HAP-1 (cell line): ENCODE measurements at regions not wholly inside any gene's neighbourhood (a gene's known extent, or its start where the extent isn't known, plus 50 kb on each side); places are given as distances from the start of the nearest gene placed in this dataset.
A peak's percentile ranks its signal among the peaks of the same experiment; 100 is the strongest.
"Not testable (repeated sequence)": the region's sequence is repeated elsewhere in the genome, so short reads cannot be mapped to it uniquely, and the experiment has no call there.

ENCODE experiments used
- DNase-seq, 2 experiments: peaks; one replicate each; pipeline ENCODE4 v3.0.0-alpha.2; 2016 to 2020; ENCODE audit warnings: low spot score in 2 of 2
- H3K27me3 ChIP-seq: fragments of 250-450 bp; sonication (Bioruptor Pico); 2 replicates; pipeline ENCODE4 v1.5.1; 2020; ENCODE audit warnings: low read depth, mild to moderate bottlenecking, moderate library complexity
- H3K36me3 ChIP-seq: fragments of 250-450 bp; sonication (Bioruptor Pico); replicated peaks from 2 replicates; pipeline ENCODE4 v1.5.1; 2020; ENCODE audit warnings: mild to moderate bottlenecking
- H3K4me1 ChIP-seq: fragments of 250-450 bp; sonication (Bioruptor Pico); 2 replicates; pipeline ENCODE4 v1.5.1; 2020; ENCODE audit warnings: mild to moderate bottlenecking
- H3K4me3 ChIP-seq: fragments of 250-450 bp; sonication (Bioruptor Pico); 2 replicates; pipeline ENCODE4 v1.5.1; 2020; ENCODE audit warnings: mild to moderate bottlenecking, moderate library complexity
- H3K9me3 ChIP-seq: fragments of 250-450 bp; sonication (Bioruptor Pico); 2 replicates; pipeline ENCODE4 v1.5.1; 2020; ENCODE audit warnings: mild to moderate bottlenecking, moderate library complexity
- in situ Hi-C: fragments of 300-500 bp; cut with MboI; formaldehyde crosslinking; loops from 3 replicates; pipeline ENCODE4 v1.14.3; 2020; ENCODE audit warnings: low sequenced_read_pairs, inconsistent platforms, mixed read lengths

GRCh38 chr2:126952216-126952615, 53.5 kb downstream of the TEX51 start:
- no peaks in the 10 kb centered on the region for H3K36me3 ChIP-seq
- H3K4me1 ChIP-seq: no peaks in the 10 kb centered on the region
- DNase-seq: no peak
- in situ Hi-C loops: no loop called here
- H3K27me3 ChIP-seq: no peaks in the 10 kb centered on the region
- no peak overlapping the region for H3K4me3 ChIP-seq
- no peaks in the 10 kb centered on the region for H3K9me3 ChIP-seq

- H3K4me3 ChIP-seq: no peak overlapping the region
- H3K27me3 ChIP-seq: no peaks in the 10 kb centered on the region
- H3K4me1 ChIP-seq: no peaks in the 10 kb centered on the region
- DNase-seq: peak in 1 of 2 experiments; percentile 3
- H3K36me3 ChIP-seq: no peaks in the 10 kb centered on the region
- in situ Hi-C loops: no loop called here
- no peaks in the 10 kb centered on the region; the same call in 1 of the 2 replicates for H3K9me3 ChIP-seq
Observed at GRCh38 chr2:126953483-126953882, 54.8 kb downstream of the TEX51 start.

- H3K27me3 ChIP-seq: no peaks in the 10 kb centered on the region
- in situ Hi-C loops: no loop called here
- DNase-seq: no peak
- H3K4me3 ChIP-seq: no peak overlapping the region
- H3K36me3 ChIP-seq: no peaks in the 10 kb centered on the region
- H3K4me1 ChIP-seq: no peaks in the 10 kb centered on the region
- H3K9me3 ChIP-seq: no peaks in the 10 kb centered on the region; the same call in 1 of the 2 replicates
Observed at GRCh38 chr2:126954831-126955230, 56.1 kb downstream of the TEX51 start.

DNA sequence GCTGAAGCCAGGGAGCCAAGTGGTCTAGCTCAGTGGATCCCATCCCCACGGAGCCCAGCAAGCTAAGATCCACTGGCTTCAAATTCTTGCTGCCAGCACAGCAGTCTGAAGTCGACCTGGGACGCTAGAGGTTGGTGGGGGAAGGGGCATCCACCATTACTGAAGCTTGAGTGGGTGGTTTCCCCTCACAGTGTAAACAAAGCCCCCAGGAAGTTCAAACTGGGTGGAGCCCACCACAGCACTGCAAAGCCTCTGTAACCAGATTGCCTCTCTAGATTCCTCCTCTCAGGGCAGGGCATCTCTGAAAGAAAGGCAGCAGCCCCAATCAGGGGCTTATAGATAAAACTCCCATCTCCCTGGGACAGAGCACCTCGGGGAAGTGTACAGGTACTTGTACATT, 58.1 kb downstream of the TEX51 start:
- H3K36me3 ChIP-seq, in situ Hi-C loops, H3K27me3 ChIP-seq: not testable (repeated sequence)

DNA sequence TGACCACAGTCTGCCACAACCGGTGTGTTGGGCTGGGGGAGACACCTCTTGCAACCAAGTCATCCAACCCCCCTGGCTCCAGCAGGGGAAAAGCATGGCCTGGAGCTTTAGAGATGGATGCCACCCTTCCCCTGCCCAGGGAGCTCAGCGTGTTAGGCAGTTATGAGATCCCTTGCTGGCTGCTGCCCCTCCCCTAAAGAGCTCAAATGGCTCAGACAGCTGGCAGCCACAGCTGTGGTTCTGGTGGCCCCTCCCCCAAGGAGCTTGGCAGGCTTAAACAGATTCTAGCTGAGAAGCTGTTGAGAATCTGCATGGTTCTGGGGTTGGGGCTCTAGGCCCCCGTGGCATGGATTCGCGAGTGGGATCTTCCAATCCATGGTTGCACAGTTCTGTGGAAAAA, 64.7 kb downstream of the TEX51 start:
- H3K27me3 ChIP-seq: no peaks in the 10 kb centered on the region
- in situ Hi-C loops: no loop called here
- H3K4me3 ChIP-seq: no peak overlapping the region
- no peak for DNase-seq
- no peaks in the 10 kb centered on the region for H3K36me3 ChIP-seq
- H3K4me1 ChIP-seq: no peaks in the 10 kb centered on the region
- H3K9me3 ChIP-seq: no peaks in the 10 kb centered on the region

More for the DNA sequence above, 58.1 kb downstream of the TEX51 start:
- not testable (repeated sequence) for H3K9me3 ChIP-seq, H3K4me3 ChIP-seq, H3K4me1 ChIP-seq, DNase-seq

- no peak overlapping the region for H3K4me3 ChIP-seq
- H3K36me3 ChIP-seq: no peaks in the 10 kb centered on the region
- no peaks in the 10 kb centered on the region for H3K4me1 ChIP-seq
- in situ Hi-C loops: no loop called here
- peaks cover 4% of the 10 kb centered on the region for H3K27me3 ChIP-seq
- no peak for DNase-seq
- no peaks in the 10 kb centered on the region for H3K9me3 ChIP-seq
Observed at GRCh38 chr2:126966601-126967000, 67.9 kb downstream of the TEX51 start.

DNA sequence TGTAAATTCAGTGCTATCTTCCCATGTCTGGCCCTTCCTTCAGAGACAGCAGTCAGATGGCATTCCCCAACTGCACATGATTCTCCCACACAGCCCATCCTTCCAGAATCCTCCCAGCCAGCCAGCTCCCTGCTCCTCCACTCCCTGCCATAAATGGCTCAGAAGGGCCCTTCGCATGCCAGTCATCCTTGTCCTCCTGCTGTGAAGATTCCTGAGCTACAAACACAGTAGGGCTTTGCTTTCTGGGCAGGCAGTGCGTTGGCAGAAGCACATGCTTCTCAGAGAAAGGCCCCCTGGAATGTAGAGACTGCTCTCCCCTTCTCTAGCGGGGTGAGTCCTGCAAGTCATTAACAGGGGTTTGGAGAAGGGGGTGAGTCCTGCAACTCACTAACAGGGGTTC, 71.9 kb downstream of the TEX51 start:
- Histone ChIP-seq H3K9me3 (no peaks in the 10 kb centered on the region), H3K36me3 (no peaks in the 10 kb centered on the region), H3K4me3 (no peak overlapping the region), H3K4me1 (peaks cover 7% of the 10 kb centered on the region; the same call in 1 of the 2 replicates), H3K27me3 (peaks cover 7% of the 10 kb centered on the region)
- in situ Hi-C loops: no loop called here
- DNase-seq: no peak

- Histone ChIP-seq H3K36me3 (no peaks in the 10 kb centered on the region), H3K9me3 (no peaks in the 10 kb centered on the region), H3K27me3 (peaks cover 7% of the 10 kb centered on the region), H3K4me1 (peaks cover 7% of the 10 kb centered on the region; the same call in 1 of the 2 replicates), H3K4me3 (no peak overlapping the region)
- in situ Hi-C loops: no loop called here
- DNase-seq: no peak
Observed at GRCh38 chr2:126971162-126971480, 72.4 kb downstream of the TEX51 start.

DNA sequence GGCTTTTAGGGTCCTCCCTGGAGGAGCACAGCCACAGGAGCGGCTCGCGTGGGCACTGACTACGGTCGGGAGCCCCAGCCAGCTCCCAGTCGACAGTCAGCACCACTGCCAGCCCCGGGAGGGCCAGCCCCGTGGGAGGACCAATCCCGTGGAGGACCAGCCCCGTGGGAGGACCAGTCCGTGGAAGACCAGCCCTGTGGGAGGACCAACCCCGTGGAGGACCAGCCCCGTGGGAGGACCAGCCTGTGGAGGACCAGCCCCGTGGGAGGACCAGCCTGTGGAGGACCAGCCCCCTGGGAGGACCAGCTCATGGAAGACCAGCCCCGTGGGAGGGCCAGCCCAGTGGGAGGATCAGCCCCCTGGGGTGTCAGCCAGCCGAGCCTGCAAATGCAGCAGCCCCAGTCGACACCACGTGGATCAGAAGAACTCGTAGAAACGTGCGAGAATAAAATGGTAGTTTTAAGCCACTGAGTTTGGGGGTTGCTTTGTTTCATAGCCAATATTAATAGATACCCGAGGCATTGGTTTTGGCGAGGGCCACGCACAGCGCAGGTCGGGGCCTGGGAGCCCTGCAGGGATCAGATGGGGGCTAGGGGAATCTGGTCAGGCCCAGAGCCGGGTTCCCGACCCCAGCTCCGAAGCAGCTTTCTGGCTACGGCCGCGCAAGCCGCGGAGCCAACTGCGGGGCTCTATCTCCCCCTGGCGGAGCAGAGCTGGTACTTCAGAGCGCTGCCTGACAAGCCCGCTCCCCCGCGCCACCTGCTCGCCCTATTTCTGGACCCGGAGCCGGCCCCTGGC, 73.0 kb downstream of the TEX51 start:
- Histone ChIP-seq H3K9me3 (no peaks in the 10 kb centered on the region), H3K36me3 (no peaks in the 10 kb centered on the region), H3K4me3 (peak overlapping the region; percentile 6; the same call in 1 of the 2 replicates), H3K27me3 (peaks cover 7% of the 10 kb centered on the region), H3K4me1 (peaks cover 7% of the 10 kb centered on the region; the same call in 1 of the 2 replicates)
- DNase-seq: peak; percentile 54 to 84
- in situ Hi-C loops: no loop called here

DNA sequence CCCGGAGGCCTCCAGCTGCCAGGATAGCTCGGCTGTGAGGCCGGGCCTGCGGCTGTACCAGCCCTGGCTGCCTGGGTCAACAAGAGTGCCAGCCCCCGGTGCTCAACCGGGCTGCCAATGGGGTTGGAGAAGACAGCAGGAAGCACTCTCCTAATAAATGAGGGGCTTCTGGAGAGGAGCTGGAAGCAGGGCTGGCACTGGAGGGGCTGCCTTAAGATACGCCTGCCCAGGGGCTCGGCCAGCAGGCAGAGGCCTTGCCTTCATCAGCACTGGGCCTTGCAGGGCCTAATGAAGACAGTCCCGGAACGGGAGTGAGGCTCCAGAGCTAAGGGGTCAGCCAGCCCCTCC, 73.6 kb downstream of the TEX51 start:
- H3K9me3 ChIP-seq: no peaks in the 10 kb centered on the region
- H3K4me1 ChIP-seq: peaks cover 7% of the 10 kb centered on the region; the same call in 1 of the 2 replicates
- no peaks in the 10 kb centered on the region for H3K36me3 ChIP-seq
- no peak overlapping the region for H3K4me3 ChIP-seq
- in situ Hi-C loops: no loop called here
- no peak for DNase-seq
- H3K27me3 ChIP-seq: peaks cover 7% of the 10 kb centered on the region

DNA sequence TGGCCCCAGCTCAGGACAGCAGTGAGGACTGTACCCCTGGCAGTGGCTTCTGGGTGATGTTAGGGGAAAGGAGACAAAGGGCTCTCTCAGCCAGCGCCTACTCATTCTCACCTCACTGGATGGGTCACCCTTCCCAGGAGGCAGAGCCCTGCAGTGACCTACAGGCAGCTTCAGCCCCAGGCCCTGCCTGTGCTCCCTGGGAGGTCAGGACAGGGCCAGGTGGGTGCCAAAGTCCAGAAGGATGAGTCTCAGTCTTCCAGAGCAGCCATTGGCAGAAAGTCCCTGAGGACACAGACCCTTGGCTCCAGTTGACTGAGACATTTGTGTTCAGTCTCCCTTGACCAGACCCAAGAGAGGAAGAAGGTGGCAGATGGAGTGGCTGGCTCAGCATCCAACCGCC, 75.1 kb downstream of the TEX51 start:
- DNase-seq: no peak
- Histone ChIP-seq H3K4me1 (peaks cover 7% of the 10 kb centered on the region; the same call in 1 of the 2 replicates), H3K4me3 (no peak overlapping the region), H3K36me3 (no peaks in the 10 kb centered on the region), H3K9me3 (no peaks in the 10 kb centered on the region), H3K27me3 (peaks cover 7% of the 10 kb centered on the region)
- in situ Hi-C loops: no loop called here

DNA sequence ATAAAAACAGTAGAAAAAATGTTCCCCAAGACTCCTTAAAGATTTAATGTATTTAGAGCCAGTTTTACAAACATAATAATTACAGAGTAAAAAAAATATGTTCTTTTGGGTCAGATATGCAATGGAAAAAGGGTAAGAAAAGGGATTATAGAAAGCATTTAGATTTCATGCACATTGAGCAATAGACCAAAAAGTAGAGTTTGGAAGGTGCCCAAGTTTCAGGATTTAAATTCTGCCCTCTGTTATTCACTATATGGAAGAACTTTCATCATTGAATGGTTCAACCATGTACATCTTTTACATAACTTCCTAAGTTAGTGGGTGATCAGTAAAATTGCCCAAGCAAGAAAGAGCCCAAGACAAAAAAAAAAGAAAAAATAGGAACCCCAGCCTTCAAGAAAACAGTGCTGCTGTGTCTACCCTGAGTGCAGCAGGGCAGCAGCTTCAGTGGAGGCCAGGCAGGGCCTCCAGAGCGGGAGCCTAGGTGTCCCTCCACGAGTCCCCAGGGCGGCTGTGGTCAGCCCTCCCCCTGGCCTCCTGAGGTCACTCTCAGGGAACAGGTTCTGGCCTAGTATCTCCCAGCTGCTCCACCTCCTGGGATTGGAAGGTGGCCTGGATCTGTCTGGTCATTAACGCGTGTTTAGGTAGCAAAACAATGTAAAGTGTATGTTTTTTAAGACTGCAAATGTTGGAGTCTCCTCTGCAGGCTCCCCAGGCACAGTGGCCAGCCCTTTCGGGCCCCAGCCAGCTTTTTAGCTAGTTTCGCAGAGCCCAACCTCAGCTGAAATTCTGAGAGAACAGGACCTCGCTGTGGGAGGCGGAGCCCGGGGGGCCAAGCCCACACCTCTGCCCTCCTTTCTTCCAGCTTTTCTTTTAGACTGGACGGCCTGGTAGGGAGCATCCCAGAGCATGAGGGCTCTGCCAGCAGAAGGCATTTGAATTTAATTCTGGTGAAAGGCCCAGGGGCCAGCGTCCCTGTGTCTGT, 77.3 kb downstream of the TEX51 start:
- H3K4me1 ChIP-seq: peaks cover 7% of the 10 kb centered on the region; the same call in 1 of the 2 replicates
- no peak overlapping the region for H3K4me3 ChIP-seq
- DNase-seq: no peak
- 0 out of 2 replicates have a peak, but pooled peaks cover 2% of the 10 kb centered on the region for H3K27me3 ChIP-seq
- H3K36me3 ChIP-seq: no peaks in the 10 kb centered on the region
- in situ Hi-C loops: no loop called here
- H3K9me3 ChIP-seq: no peaks in the 10 kb centered on the region

GRCh38 chr2:126976721-126977328, 78.1 kb downstream of the TEX51 start:
- DNase-seq: no peak
- Histone ChIP-seq H3K36me3 (no peaks in the 10 kb centered on the region), H3K4me3 (no peak overlapping the region), H3K4me1 (peaks cover 6% of the 10 kb centered on the region; the same call in 1 of the 2 replicates), H3K9me3 (no peaks in the 10 kb centered on the region), H3K27me3 (0 out of 2 replicates have a peak, but pooled peaks cover under 1% of the 10 kb centered on the region)
- in situ Hi-C loops: no loop called here
